GM21528 (cell line): ENCODE measurements at regions not wholly inside any gene's neighbourhood (a gene's known extent, or its start where the extent isn't known, plus 50 kb on each side); places are given as distances from the start of the nearest gene placed in this dataset.
"Not testable (repeated sequence)": the region's sequence is repeated elsewhere in the genome, so short reads cannot be mapped to it uniquely, and the experiment has no call there.

Experiments used
- ATAC-seq: cut with Tn5 transposase; IDR thresholded peaks from one replicate; pipeline ENCODE4 v1.9.1; 2021; ENCODE audit warnings: mild to moderate bottlenecking, moderate library complexity; ENCODE audit not compliant: unreplicated experiment, low FRiP score

- ATAC-seq = no peak
These were observed 183.1 kb upstream of the KAZN start for GRCh38 chr1:14415396-14415795.

- ATAC-seq = not testable (repeated sequence)
These were observed 178.7 kb upstream of the KAZN start for GRCh38 chr1:14419778-14420218.

DNA sequence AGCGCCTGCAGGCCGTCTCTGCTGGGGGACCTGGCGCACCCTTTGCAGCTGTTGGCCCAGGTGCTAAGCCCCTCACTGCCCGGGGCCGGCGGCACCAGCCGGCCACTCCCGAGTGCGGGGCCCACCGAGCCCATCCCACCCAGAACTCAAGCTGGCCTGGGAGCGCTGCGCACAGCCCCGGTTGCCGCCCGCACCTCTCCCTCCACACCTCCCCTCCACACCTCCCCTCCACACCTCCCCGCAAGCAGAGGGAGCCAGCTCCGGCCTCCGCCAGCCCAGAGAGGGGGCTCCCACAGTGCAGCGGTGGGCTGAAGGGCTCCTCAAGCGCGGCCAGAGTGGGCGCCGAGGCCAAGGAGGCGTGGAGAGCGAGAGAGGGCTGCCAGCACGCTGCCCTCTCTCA, 177.8 kb upstream of the KAZN start:
- ATAC-seq = no peak

DNA sequence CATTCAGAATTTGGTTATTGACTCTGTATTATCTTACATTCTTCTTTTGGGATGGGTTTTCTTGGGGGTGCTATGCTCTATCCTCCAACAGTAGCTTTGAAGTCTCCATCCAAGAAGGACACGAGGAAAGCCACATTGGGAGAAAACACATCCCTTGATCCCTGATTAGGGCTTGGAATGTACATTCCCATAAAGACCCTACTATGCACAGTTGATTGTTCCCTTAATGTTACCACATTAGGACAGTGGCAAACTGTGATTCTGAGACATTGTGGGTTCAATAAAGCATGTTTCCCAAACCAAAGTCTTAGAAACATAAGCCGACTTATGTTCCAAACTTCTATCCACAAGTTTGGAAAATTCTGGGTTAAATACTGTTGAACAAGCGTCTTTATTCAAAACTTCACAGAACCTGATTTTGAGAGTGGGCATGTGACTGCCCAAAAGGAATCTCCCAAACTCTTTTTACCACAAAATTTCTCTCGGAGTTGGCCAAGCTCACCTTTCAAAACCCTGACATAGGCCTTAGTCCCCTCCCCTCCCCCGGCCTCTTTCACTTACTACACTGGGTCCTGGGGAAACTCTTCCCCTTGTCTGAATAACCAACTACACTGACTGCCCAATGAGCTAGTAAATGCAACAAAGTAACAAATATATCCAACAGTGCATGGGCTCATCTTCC, 177.0 kb upstream of the KAZN start:
- ATAC-seq = no peak

- no peak for ATAC-seq
These were observed 176.4 kb upstream of the KAZN start for GRCh38 chr1:14421977-14422609.

DNA sequence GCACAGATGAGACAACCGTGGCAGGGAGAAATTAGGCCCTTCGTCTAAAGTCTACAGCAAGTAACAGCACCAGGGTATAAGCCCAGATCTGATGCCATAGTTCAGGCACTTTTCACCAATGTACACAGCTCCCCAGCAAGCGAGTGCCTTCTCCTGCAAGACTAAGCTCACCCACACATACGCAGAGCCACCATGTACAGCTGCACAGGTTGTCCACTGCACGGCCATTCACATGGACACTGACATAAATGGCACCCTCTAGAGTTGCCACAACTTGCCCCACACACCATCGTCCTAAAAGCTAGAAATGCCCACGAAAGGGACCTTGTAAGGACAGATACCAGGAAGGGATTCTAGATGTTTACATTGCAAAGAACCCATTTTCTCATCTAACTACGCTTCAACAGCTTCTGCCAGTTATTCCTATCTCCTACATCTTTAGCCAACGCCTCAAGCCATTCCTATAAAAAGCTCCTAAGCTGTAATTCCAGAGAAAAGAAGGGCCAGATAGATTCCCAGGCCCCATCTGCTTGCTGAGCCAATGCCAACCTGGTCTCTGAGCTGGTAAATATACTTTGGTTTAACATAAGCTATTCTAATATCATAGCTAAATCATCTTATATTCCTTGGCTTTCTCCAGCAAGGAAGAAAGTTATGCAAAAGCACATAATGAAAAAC, 174.0 kb upstream of the KAZN start:
- ATAC-seq = no peak

DNA sequence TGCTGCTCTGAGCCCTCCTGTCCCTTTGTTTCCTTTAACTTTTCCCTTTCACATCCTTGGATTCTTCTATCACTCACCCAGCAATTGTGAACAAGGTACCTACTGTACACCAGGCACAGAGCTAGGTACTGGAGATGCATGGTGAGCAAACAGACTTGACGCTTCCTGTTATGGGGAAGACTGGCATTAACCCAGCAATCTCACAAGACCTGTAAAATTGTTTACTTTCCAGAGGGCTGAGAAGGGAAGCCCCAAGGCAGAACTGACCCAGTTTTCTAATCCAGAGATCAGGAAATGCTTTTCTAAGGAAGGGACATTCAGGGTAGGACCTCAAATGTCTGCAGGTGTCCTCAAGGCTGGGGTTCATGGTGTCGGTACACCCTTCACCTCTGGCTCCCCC, 171.6 kb upstream of the KAZN start:
- ATAC-seq = no peak

GRCh38 chr1:14429577-14429976, 168.9 kb upstream of the KAZN start:
- no peak for ATAC-seq

- not testable (repeated sequence) for ATAC-seq
These were observed 165.8 kb upstream of the KAZN start for GRCh38 chr1:14432728-14433127.

- no peak for ATAC-seq
These were observed 163.0 kb upstream of the KAZN start for GRCh38 chr1:14435368-14436023.

- no peak for ATAC-seq
These were observed 161.0 kb upstream of the KAZN start for GRCh38 chr1:14437417-14437918.

- ATAC-seq = no peak
These were observed 160.2 kb upstream of the KAZN start for GRCh38 chr1:14438127-14438769.

DNA sequence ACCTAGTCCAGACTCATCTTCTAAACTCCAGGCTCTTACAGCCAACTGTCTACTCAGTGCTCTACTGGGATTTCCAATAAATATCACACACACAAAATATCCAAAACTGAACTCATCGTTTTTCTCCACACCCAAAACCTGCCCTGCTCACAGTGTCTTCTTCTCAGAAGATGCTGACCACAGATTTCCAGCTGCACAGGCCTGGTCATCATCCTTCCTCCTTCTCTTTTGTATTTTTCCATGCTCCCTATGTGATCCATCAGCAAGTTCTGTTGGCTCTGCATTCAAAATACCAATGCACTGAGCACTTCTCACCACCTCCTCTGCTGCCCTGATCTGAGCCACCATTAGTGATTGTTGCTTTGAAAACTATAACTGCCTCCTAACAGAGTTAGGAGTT, 159.5 kb upstream of the KAZN start:
- no peak for ATAC-seq

GRCh38 chr1:14440166-14440565, 158.3 kb upstream of the KAZN start:
- ATAC-seq = no peak

- no peak for ATAC-seq
These were observed 157.8 kb upstream of the KAZN start for GRCh38 chr1:14440731-14441130.

DNA sequence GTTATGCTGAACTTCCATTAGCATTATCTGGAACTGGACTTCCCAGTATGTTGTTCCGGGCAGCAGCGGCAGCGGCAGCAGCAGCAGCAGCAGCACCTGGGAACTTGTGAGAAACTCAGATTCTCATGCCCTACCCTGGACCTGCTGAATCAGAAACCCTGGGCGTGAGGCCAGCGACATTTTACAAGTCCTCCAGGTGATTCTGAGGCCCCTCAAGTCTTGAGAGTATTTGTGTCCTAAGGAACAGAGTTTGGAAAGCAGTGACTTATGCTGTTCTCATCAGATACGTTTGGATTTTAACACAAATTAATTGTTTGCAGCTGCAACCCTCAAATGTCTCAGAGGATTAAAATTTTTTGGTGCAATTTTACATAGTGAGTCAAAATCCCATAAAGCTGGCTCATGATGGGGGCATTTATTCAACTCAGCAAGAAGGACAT, 157.2 kb upstream of the KAZN start:
- ATAC-seq = no peak

- no peak for ATAC-seq
These were observed 155.8 kb upstream of the KAZN start for GRCh38 chr1:14442669-14443068.

GRCh38 chr1:14443164-14443787, 155.2 kb upstream of the KAZN start:
- no peak for ATAC-seq

- no peak for ATAC-seq
These were observed 147.3 kb upstream of the KAZN start for GRCh38 chr1:14451217-14451616.

DNA sequence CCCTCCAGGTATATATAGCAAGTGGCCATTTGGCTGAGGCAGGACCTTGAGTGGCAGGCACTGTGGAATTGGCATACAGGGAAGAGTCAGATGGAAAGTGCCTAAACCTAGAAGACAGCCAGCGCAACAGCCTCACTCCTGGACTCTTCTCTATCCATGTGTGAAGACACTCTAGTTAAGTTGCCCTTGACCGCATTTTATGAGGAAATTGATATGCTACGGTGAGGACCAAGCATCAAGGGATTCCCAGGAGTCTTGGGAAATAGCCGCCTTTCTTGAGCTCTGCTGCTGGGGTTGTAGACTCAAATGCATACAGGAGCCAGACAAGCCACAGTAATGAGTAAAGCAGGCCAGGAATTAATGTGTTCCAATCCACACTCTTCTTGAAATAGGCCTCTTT, 145.9 kb upstream of the KAZN start:
- ATAC-seq = no peak
